OCI-LY3 (cell line): ENCODE measurements at regions not wholly inside any gene's neighbourhood (a gene's known extent, or its start where the extent isn't known, plus 50 kb on each side); places are given as distances from the start of the nearest gene placed in this dataset.

Experiments
- CTCF ChIP-seq: fragments of 200-600, 300-600 bp; sonication (generic); IDR thresholded peaks from 2 replicates; pipeline ENCODE4 v1.5.1; 2014; ENCODE audit warnings: antibody characterized with exemption, low read length, low read depth
- EZH2phosphoT487 ChIP-seq: fragments of 200-600 bp; shearing (Covaris generic); IDR thresholded peaks from 2 replicates; pipeline ENCODE4 v1.6.1; 2018; ENCODE audit warnings: antibody characterized with exemption, mixed run types, low read depth

GRCh38 chr4:166519774-166520173, 646.7 kb downstream of the TLL1 start:
- TF ChIP-seq CTCF (no peak), EZH2phosphoT487 (no peak)
